A549 (cell line): ENCODE measurements at regions not wholly inside any gene's neighbourhood (a gene's known extent, or its start where the extent isn't known, plus 50 kb on each side); places are given as distances from the start of the nearest gene placed in this dataset.
A peak's percentile ranks its signal among the peaks of the same experiment; 100 is the strongest.

ENCODE experiments used
- ATAC-seq, 2 experiments: fragments of 200-7000 bp in 1 of 2; fragments of >200 bp in 1 of 2; cut with Nextera tagmentation in 1 of 2; cut with Tn5 transposase in 1 of 2; 3 replicates each; pipeline versions ENCODE4 v1.8.0 to v1.9.1; 2018 to 2020; ENCODE audit warnings: mild to moderate bottlenecking in 1 of 2, moderate library complexity in 1 of 2
- CTCF ChIA-PET: fragments of 300-600 bp; sonication (Branson Sonifier 250); formaldehyde crosslinking; extraction: SDS; loops from one replicate; lab custom pipeline; 2021; ENCODE audit warnings: antibody characterized with exemption, inconsistent platforms; lab: Yijun Ruan, JAX
- POLR2A ChIA-PET: fragments of 350-600 bp; formaldehyde crosslinking; extraction: SDS; loops from one replicate; lab custom pipeline; 2021; ENCODE audit warnings: antibody characterized with exemption, inconsistent platforms; lab: Yijun Ruan, JAX
- DNase-seq, 2 experiments: peaks; one replicate each; pipeline versions ENCODE4 v3.0.0 to v3.0.0-alpha.2; 2011 to 2016; ENCODE audit warnings: low read depth in 1 of 2, low spot score in 1 of 2
- FAIRE-seq: peaks from 2 replicates; lab custom pipeline; 2011; peaks lifted over from hg19 to GRCh38; lab: Jason Lieb, UNC
- H3K27ac ChIP-seq, 2 experiments: fragments of >200 bp; sonication (Bioruptor Twin); formaldehyde crosslinking; 3 replicates each; pipeline ENCODE4 v1.5.1; 2016 to 2017
- H3K4me1 ChIP-seq: fragments of >200 bp; sonication (Bioruptor Twin); formaldehyde crosslinking; 3 replicates; pipeline ENCODE4 v1.6.1; 2016
- H3K4me2 ChIP-seq: fragments of >200 bp; sonication (Bioruptor Twin); formaldehyde crosslinking; 3 replicates; pipeline ENCODE4 v1.6.1; 2016
- H3K4me3 ChIP-seq: fragments of >200 bp; sonication (Bioruptor Twin); formaldehyde crosslinking; 3 replicates; pipeline ENCODE4 v1.5.1; 2016
- H3K9me3 ChIP-seq: fragments of >200 bp; sonication (Bioruptor Twin); formaldehyde crosslinking; 3 replicates; pipeline ENCODE4 v1.6.1; 2016
- BCL3 ChIP-seq: fragments of >200 bp; sonication (Bioruptor Twin); formaldehyde crosslinking; IDR thresholded peaks from 3 replicates; pipeline ENCODE4 v1.6.1; 2016
- BHLHE40 ChIP-seq: IDR thresholded peaks from 2 replicates; pipeline ENCODE4 v1.6.1; 2012; ENCODE audit warnings: low read depth, low read length, inconsistent platforms
- CEBPB ChIP-seq, 2 experiments: fragments of >200 bp in 1 of 2; sonication (Bioruptor Twin) in 1 of 2; formaldehyde crosslinking in 1 of 2; IDR thresholded peaks; 2 replicates each; pipeline ENCODE4 v1.6.1; 2012 to 2016
- CHD2 ChIP-seq: fragments of 150-350 bp; IDR thresholded peaks from 2 replicates; pipeline ENCODE4 v1.6.1; 2014; ENCODE audit warnings: low read length; ENCODE audit not compliant: partially characterized antibody
- CHD4 ChIP-seq: fragments of 200-600 bp; sonication (generic); IDR thresholded peaks from 2 replicates; pipeline ENCODE4 v1.6.1; 2016; ENCODE audit warnings: antibody characterized with exemption, mild to moderate bottlenecking, borderline replicate concordance
- CTCF ChIP-seq: fragments of >200 bp; sonication (Bioruptor Twin); formaldehyde crosslinking; IDR thresholded peaks from 3 replicates; pipeline ENCODE4 v1.5.1; 2016
- ELK1 ChIP-seq: fragments of 150-350 bp; IDR thresholded peaks from 2 replicates; pipeline ENCODE4 v1.6.1; 2014; ENCODE audit warnings: low read depth, mild to moderate bottlenecking, low read length
- FOSB ChIP-seq: fragments of 250-450 bp; sonication (Bioruptor Pico); IDR thresholded peaks from 2 replicates; pipeline ENCODE4 v1.5.0; 2020; ENCODE audit warnings: mild to moderate bottlenecking, moderate library complexity
- FOSL2 ChIP-seq, 2 experiments: fragments of 450-650 bp in 1 of 2; fragments of >200 bp in 1 of 2; sonication (Bioruptor Twin) in 1 of 2; formaldehyde crosslinking; IDR thresholded peaks; 2 replicates each; pipeline versions ENCODE4 v1.5.0 to v1.6.1; 2016 to 2020; ENCODE audit warnings: mild to moderate bottlenecking in 1 of 2, moderate library complexity in 1 of 2
- HOXB5 ChIP-seq: fragments of 250-450 bp; sonication (Bioruptor Pico); IDR thresholded peaks from 2 replicates; pipeline ENCODE4 v1.5.0; 2020; ENCODE audit warnings: mild to moderate bottlenecking, moderate library complexity
- KDM5A ChIP-seq: fragments of 200-600 bp; sonication (generic); IDR thresholded peaks from 2 replicates; pipeline ENCODE4 v1.6.1; 2016; ENCODE audit warnings: antibody characterized with exemption, mild to moderate bottlenecking
- MAFK ChIP-seq: fragments of 450-650 bp; IDR thresholded peaks from 2 replicates; pipeline ENCODE4 v1.6.1; 2014; ENCODE audit not compliant: partially characterized antibody
- MAX ChIP-seq: IDR thresholded peaks from 2 replicates; pipeline ENCODE4 v1.6.1; 2012
- NFE2L2 ChIP-seq: fragments of 150-350 bp; conservative IDR thresholded peaks from 2 replicates; pipeline ENCODE4 v1.6.1; 2014; ENCODE audit warnings: low read length
- NPAS2 ChIP-seq: fragments of 250-450 bp; sonication (Bioruptor Pico); IDR thresholded peaks from 2 replicates; pipeline ENCODE4 v1.8.0; 2022; ENCODE audit warnings: mild to moderate bottlenecking, moderate library complexity, borderline replicate concordance
- POLR2AphosphoS2 ChIP-seq: conservative IDR thresholded peaks from 2 replicates; pipeline ENCODE4 v1.6.1; 2012; ENCODE audit warnings: low read length, improper control_type of control experiment, inconsistent platforms
- RAD21 ChIP-seq, 2 experiments: fragments of >200 bp in 1 of 2; sonication (Bioruptor Twin) in 1 of 2; formaldehyde crosslinking in 1 of 2; IDR thresholded peaks in 1 of 2; conservative IDR thresholded peaks in 1 of 2; 2 replicates in 1 of 2; 3 replicates in 1 of 2; pipeline ENCODE4 v1.6.1; 2012 to 2018; ENCODE audit warnings: inconsistent platforms in 1 of 2
- RCOR1 ChIP-seq: fragments of 150-350 bp; IDR thresholded peaks from 2 replicates; pipeline ENCODE4 v1.6.1; 2014; ENCODE audit warnings: antibody characterized with exemption, low read length, low read depth
- RFX5 ChIP-seq: fragments of 450-650 bp; IDR thresholded peaks from 2 replicates; pipeline ENCODE4 v1.7.1; 2014; ENCODE audit warnings: antibody characterized with exemption, mild to moderate bottlenecking, moderate library complexity
- RNF2 ChIP-seq: fragments of 200-600 bp; sonication (generic); IDR thresholded peaks from 2 replicates; pipeline ENCODE4 v1.6.1; 2016; ENCODE audit warnings: low read depth, mild to moderate bottlenecking, antibody characterized with exemption, moderate library complexity, borderline replicate concordance
- SREBF2 ChIP-seq: fragments of 450-650 bp; IDR thresholded peaks from 2 replicates; pipeline ENCODE4 v1.6.1; 2014; ENCODE audit warnings: mild to moderate bottlenecking, moderate library complexity
- ZFP36 ChIP-seq: fragments of 450-650 bp; IDR thresholded peaks from 2 replicates; pipeline ENCODE4 v1.6.1; 2014; ENCODE audit warnings: borderline replicate concordance; ENCODE audit not compliant: partially characterized antibody
- ZNF302 ChIP-seq: fragments of 250-450 bp; sonication (Bioruptor Pico); IDR thresholded peaks from 2 replicates; pipeline ENCODE4 v1.9.0; 2021; ENCODE audit warnings: inconsistent platforms, mild to moderate bottlenecking, moderate library complexity
- ZSCAN20 ChIP-seq: fragments of 250-450 bp; sonication (Bioruptor Pico); IDR thresholded peaks from 2 replicates; pipeline ENCODE4 v1.8.0; 2022; ENCODE audit warnings: mild to moderate bottlenecking, moderate library complexity
- WGBS: methylation state at CpG from one replicate; pipeline ENCODE4 v1.1.6; 2017; ENCODE audit errors: missing lambda C conversion rate; 5-methylcytosine and 5-hydroxymethylcytosine counted together
- TF ChIP-seq, protein P1 (sequence below): fragments of 250-450 bp; sonication (Bioruptor Pico); IDR thresholded peaks from 2 replicates; pipeline ENCODE4 v1.5.0; 2020; ENCODE audit warnings: low read depth, mild to moderate bottlenecking, moderate library complexity

- H3K9me3 ChIP-seq: no peaks in the 10 kb centered on the region
- ChIA-PET CTCF (no interaction called here), POLR2A (no interaction called here)
- no peak overlapping the region for H3K27ac ChIP-seq
- DNase-seq: no peak
- TF ChIP-seq FOSL2 (IDR thresholded peaks at IDR 0.05) (no peak), FOSL2 (CRISPR knock-in tag; IDR thresholded peaks at IDR 0.05) (no peak), FOSB (CRISPR knock-in tag) (no peak), CHD2 (no peak), ELK1 (no peak), KDM5A (no peak), BHLHE40 (no peak), RFX5 (no peak), MAFK (no peak), NFE2L2 (no peak), NPAS2 (CRISPR knock-in tag) (no peak), ZFP36 (no peak), MAX (no peak)
- TF ChIP-seq, protein P1, sequence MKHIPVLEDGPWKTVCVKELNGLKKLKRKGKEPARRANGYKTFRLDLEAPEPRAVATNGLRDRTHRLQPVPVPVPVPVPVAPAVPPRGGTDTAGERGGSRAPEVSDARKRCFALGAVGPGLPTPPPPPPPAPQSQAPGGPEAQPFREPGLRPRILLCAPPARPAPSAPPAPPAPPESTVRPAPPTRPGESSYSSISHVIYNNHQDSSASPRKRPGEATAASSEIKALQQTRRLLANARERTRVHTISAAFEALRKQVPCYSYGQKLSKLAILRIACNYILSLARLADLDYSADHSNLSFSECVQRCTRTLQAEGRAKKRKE (CRISPR knock-in tag): no peak
- FAIRE-seq: no peak
- no peak for ATAC-seq
- no peak overlapping the region for H3K4me2 ChIP-seq
- H3K4me1 ChIP-seq: no peaks in the 10 kb centered on the region
- 0% methylated on average over 1 of the region's 1 CpG for WGBS
- no peak overlapping the region for H3K4me3 ChIP-seq
Observed at GRCh38 chr7:71050492-71050891, 81.5 kb upstream of the GALNT17 start.

DNA sequence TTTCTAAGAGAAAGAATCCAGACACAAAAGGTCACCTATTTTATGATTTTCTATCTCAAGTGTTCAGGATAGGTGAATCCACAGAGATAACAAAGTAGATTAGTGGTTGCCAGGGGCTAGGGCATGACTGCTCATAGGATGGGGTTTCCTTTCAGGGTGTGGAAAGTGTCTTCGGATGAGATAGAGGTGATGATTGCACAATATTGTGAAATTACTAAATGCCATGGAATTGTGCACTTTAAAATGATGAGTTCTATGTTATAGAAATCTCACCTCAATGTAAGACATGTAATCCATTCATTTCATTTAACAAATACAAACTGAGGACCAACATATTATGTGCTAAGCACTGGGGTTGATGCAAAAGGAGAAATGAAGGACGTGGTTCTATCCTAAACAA lies 76.4 kb upstream of the GALNT17 start:
- CTCF ChIA-PET: no interaction called here
- DNase-seq: no peak
- no peaks in the 10 kb centered on the region for H3K9me3 ChIP-seq
- WGBS: 1% methylated on average over 2 of the region's 2 CpGs
- FAIRE-seq: no peak
- no peak overlapping the region for H3K27ac ChIP-seq
- H3K4me2 ChIP-seq: no peak overlapping the region
- no peak for ATAC-seq
- POLR2A ChIA-PET: no interaction called here
- no peak for TF ChIP-seq FOSL2 (IDR thresholded peaks at IDR 0.05)
- no peak for TF ChIP-seq FOSL2 (CRISPR knock-in tag; IDR thresholded peaks at IDR 0.05)
- TF ChIP-seq CEBPB (IDR thresholded peaks at IDR 0.05): 0 out of 4 replicates have a peak, but pooled peaks of 1 of the 2 experiments have one; percentile 16
- TF ChIP-seq NPAS2 (CRISPR knock-in tag): no peak
- no peak for TF ChIP-seq MAX
- H3K4me1 ChIP-seq: no peaks in the 10 kb centered on the region
- no peak overlapping the region for H3K4me3 ChIP-seq

DNA sequence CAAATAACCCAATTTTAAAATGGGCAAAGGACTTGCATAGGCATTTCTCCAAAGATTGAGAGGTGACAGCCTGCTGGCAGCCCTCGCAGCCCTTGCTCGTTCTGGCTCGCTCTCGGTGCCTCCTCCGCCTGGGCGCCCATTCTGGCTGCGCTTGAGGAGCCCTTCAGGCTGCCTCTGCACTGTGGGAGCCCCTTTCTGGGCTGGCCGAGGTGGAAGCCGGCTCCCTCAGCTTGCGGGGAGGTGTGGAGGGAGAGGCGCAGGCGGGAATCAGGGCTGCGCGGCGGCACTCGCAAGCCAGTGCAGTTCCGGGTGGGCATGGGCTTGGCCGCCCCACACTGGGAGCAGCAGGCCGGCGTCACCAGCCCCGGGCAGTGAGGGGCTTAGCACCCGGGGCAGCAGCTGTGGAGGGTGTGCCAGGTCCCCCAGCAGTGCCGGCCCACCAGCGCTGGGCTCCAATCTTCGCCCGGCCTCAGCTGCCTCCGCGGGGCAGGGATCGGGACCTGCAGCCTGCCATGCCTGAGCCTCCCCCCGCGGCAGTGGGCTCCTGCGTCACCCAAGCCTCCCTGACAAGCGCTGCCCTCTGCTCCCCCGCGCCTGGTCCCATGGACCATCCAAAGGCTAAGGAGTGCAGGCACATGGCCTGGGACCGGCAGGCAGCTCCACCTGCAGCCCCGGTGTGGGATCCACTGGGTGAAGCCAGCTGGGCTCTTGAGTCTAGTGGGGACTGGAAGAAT lies 54.0 kb upstream of the GALNT17 start:
- DNase-seq: no peak
- H3K4me2 ChIP-seq: no peak overlapping the region
- ATAC-seq: no peak
- H3K27ac ChIP-seq: no peak overlapping the region
- H3K4me3 ChIP-seq: no peak overlapping the region
- POLR2A ChIA-PET: no interaction called here
- H3K4me1 ChIP-seq: no peaks in the 10 kb centered on the region
- no peak for FAIRE-seq
- CTCF ChIA-PET: no interaction called here
- WGBS: 53% methylated on average over 20 of the region's 37 CpGs
- H3K9me3 ChIP-seq: no peaks in the 10 kb centered on the region; the same call in 2 of the 3 replicates
- no peak for TF ChIP-seq NFE2L2
- no peak for TF ChIP-seq CHD4
- no peak for TF ChIP-seq MAX
- TF ChIP-seq BCL3: no peak
- no peak for TF ChIP-seq POLR2AphosphoS2
- TF ChIP-seq CTCF: no peak
- TF ChIP-seq HOXB5 (CRISPR knock-in tag): no peak
- TF ChIP-seq ZNF302 (CRISPR knock-in tag): no peak
- TF ChIP-seq, protein P1 (CRISPR knock-in tag): no peak
- no peak for TF ChIP-seq RAD21 (conservative IDR thresholded peaks at IDR 0.05 in 1 of 2, IDR thresholded peaks at IDR 0.05 in 1 of 2)
- no peak for TF ChIP-seq KDM5A
- no peak for TF ChIP-seq RFX5
- no peak for TF ChIP-seq RNF2
- no peak for TF ChIP-seq SREBF2
- no peak for TF ChIP-seq ZSCAN20 (CRISPR knock-in tag)
- no peak for TF ChIP-seq RCOR1
